ENCODE measurements at regions not wholly inside any gene's neighbourhood (a gene's known extent, or its start where the extent isn't known, plus 50 kb on each side); places are given as distances from the start of the nearest gene placed in this dataset.
"Not testable (repeated sequence)": the region's sequence is repeated elsewhere in the genome, so short reads cannot be mapped to it uniquely, and the experiment has no call there.

- no peak for DNase-seq (ENCODE audit: low spot score)
Measured at GRCh38 chr10:118914629-118915028, 114.9 kb upstream of the NANOS1 start.

- DNase-seq (ENCODE audit: low spot score) = no peak
Measured at GRCh38 chr10:118915161-118915560, 114.4 kb upstream of the NANOS1 start.

GRCh38 chr10:118916777-118917176 lies 112.7 kb upstream of the NANOS1 start:
- DNase-seq (ENCODE audit: low spot score) = no peak

GRCh38 chr10:118917701-118918100 lies 111.8 kb upstream of the NANOS1 start:
- DNase-seq (ENCODE audit: low spot score) = no peak

GRCh38 chr10:118918116-118918515 lies 111.4 kb upstream of the NANOS1 start:
- no peak for DNase-seq (ENCODE audit: low spot score)

- no peak for DNase-seq (ENCODE audit: low spot score)
Measured at GRCh38 chr10:118918587-118918986, 110.9 kb upstream of the NANOS1 start.

GRCh38 chr10:118920206-118920605 lies 109.3 kb upstream of the NANOS1 start:
- DNase-seq (ENCODE audit: low spot score) = no peak

- DNase-seq (ENCODE audit: low spot score) = no peak
Measured at GRCh38 chr10:118922226-118922625, 107.3 kb upstream of the NANOS1 start.

GRCh38 chr10:118922972-118923371 lies 106.5 kb upstream of the NANOS1 start:
- DNase-seq (ENCODE audit: low spot score) = no peak

- no peak for DNase-seq (ENCODE audit: low spot score)
Measured at GRCh38 chr10:118924493-118924892, 105.0 kb upstream of the NANOS1 start.

GRCh38 chr10:118925404-118926071 lies 104.0 kb upstream of the NANOS1 start:
- DNase-seq (ENCODE audit: low spot score) = no peak

- DNase-seq (ENCODE audit: low spot score) = no peak
Measured at GRCh38 chr10:118926072-118926417, 103.5 kb upstream of the NANOS1 start.

GRCh38 chr10:118926441-118926840 lies 103.1 kb upstream of the NANOS1 start:
- DNase-seq (ENCODE audit: low spot score) = no peak

- DNase-seq (ENCODE audit: low spot score) = no peak
Measured at GRCh38 chr10:118926903-118927302, 102.6 kb upstream of the NANOS1 start.

GRCh38 chr10:118927321-118927720 lies 102.2 kb upstream of the NANOS1 start:
- no peak for DNase-seq (ENCODE audit: low spot score)

GRCh38 chr10:118930614-118931013 lies 98.9 kb upstream of the NANOS1 start:
- no peak for DNase-seq (ENCODE audit: low spot score)

- no peak for DNase-seq (ENCODE audit: low spot score)
Measured at GRCh38 chr10:118931436-118931835, 98.1 kb upstream of the NANOS1 start.

GRCh38 chr10:118932154-118932553 lies 97.4 kb upstream of the NANOS1 start:
- DNase-seq (ENCODE audit: low spot score) = not testable (repeated sequence)

- no peak for DNase-seq (ENCODE audit: low spot score)
Measured at GRCh38 chr10:118937226-118937625, 92.3 kb upstream of the NANOS1 start.

GRCh38 chr10:118939211-118940007 lies 90.1 kb upstream of the NANOS1 start:
- DNase-seq (ENCODE audit: low spot score) = no peak

GRCh38 chr10:118940386-118940785 lies 89.1 kb upstream of the NANOS1 start:
- no peak for DNase-seq (ENCODE audit: low spot score)

- no peak for DNase-seq (ENCODE audit: low spot score)
Measured at GRCh38 chr10:118943253-118943652, 86.3 kb upstream of the NANOS1 start.

- no peak for DNase-seq (ENCODE audit: low spot score)
Measured at GRCh38 chr10:118944959-118945633, 84.4 kb upstream of the NANOS1 start.
